ENCODE measurements at regions not wholly inside any gene's neighbourhood (a gene's known extent, or its start where the extent isn't known, plus 50 kb on each side); places are given as distances from the start of the nearest gene placed in this dataset.

DNA sequence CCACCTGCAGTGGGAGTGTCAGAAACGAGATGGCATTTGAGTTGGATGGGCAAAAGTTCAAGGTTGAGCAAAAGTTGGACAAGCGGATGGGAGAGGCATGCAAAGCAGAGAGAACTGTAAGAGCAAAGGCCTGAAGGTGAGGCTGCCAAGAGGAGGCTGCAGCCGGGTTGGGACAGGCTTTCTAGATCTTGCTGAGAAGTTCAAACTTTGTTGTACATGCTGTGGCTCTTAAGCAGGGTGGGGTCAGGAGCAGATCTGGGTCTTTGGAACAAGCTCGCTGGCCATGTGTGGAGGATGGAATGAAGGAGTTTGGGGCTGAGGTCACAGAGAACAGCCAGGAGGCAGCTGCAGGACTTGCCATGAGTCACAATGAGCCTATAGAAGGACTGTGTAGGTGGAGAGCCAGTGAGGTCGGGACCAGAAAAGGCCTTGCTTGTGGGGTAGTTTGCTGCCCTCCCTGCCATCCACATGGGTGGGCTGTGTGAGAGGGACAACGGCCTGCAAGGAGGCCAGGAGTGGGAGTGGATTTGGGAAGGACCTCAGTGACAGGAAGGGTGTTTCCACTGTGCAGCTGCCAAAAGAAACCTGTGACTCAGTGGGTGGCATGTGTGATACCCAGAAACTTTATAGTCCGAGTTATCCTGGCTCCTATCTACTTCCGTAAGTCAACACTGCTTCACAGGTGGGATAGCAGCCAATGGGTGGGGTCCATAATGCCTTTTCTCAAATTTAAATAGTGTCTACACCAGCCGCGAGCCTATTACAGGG, 210.4 kb downstream of the MID1IP1 start:
- peak overlapping the region in 1 of 2 donors; percentile 66 for H3K27ac ChIP-seq
- no peak overlapping the region for H3K4me3 ChIP-seq
- TF ChIP-seq, protein P1, sequence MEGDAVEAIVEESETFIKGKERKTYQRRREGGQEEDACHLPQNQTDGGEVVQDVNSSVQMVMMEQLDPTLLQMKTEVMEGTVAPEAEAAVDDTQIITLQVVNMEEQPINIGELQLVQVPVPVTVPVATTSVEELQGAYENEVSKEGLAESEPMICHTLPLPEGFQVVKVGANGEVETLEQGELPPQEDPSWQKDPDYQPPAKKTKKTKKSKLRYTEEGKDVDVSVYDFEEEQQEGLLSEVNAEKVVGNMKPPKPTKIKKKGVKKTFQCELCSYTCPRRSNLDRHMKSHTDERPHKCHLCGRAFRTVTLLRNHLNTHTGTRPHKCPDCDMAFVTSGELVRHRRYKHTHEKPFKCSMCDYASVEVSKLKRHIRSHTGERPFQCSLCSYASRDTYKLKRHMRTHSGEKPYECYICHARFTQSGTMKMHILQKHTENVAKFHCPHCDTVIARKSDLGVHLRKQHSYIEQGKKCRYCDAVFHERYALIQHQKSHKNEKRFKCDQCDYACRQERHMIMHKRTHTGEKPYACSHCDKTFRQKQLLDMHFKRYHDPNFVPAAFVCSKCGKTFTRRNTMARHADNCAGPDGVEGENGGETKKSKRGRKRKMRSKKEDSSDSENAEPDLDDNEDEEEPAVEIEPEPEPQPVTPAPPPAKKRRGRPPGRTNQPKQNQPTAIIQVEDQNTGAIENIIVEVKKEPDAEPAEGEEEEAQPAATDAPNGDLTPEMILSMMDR (IDR thresholded peaks at IDR 0.05), result no peak
- DNase-seq (ENCODE audit: low spot score), result no peak

DNA sequence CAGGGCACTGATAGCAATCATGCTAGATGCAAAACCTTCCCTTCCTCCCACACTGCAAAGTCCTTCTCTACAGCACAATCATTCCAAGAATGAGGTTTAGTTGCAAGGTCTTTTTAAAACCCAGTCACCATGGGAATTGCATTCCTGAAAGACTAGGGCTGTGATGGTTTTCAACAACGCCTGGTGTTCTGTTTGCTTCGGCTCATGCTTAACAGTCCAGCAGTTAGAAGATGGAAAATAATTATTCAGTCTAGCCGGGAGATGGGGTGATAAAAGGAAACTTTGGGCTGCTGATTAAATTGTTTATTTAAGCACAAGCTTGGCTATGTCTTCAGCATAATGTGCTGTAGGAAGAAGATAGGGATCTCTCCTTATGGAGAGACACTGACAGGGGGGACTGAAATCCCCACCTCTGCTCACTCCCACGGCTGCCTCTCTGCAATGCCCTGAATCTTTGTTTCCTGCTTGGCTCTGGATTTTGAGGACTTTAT, 211.4 kb downstream of the MID1IP1 start:
- DNase-seq (ENCODE audit: low spot score), result no peak
- Histone ChIP-seq H3K27ac (peak overlapping the region in 1 of 2 donors; percentile 66), H3K4me3 (no peak overlapping the region)
- TF ChIP-seq, protein P1 (IDR thresholded peaks at IDR 0.05), result no peak

DNA sequence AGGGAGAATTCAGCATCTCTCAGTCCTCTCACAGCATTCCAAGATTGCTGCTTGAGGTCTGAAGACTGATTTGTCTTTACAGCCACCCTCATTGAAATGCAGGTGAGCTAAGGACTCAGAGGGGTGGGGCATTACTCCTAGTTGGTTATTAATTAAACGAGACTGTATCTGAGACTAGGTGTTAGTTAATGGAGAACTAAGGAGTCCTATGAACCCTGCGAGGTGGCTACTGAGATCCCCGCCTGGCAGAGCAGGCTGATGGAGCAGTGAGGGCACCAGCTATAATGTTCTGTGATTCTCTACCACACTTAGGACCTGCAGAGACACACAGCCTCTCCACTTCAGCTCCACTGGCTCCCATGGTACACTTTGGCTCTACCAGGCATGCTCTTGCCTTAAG, 215.3 kb downstream of the MID1IP1 start:
- Histone ChIP-seq H3K27ac (no peak overlapping the region), H3K4me3 (no peak overlapping the region)
- no peak for DNase-seq (ENCODE audit: low spot score)
- TF ChIP-seq, protein P1 (IDR thresholded peaks at IDR 0.05), result no peak

DNA sequence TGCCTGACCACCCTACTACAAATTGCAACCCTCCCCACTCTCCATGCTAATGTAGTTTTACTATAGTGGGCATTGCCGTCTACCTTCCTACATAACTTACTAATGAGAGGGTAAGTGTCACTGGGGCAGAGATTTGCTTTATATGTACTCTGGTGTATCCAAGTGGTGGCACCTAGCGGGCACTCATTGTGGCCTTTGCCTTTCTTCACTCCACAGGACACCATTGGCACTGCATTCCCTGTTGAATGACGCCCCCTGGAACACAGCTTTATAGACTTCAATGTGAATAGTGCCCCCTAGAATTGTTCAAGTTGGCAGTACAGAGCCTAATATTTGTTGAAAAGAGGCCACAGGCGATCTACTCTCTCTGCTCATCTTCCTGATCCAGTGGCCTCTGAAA, 215.8 kb downstream of the MID1IP1 start:
- TF ChIP-seq, protein P1 (IDR thresholded peaks at IDR 0.05), result no peak

DNA sequence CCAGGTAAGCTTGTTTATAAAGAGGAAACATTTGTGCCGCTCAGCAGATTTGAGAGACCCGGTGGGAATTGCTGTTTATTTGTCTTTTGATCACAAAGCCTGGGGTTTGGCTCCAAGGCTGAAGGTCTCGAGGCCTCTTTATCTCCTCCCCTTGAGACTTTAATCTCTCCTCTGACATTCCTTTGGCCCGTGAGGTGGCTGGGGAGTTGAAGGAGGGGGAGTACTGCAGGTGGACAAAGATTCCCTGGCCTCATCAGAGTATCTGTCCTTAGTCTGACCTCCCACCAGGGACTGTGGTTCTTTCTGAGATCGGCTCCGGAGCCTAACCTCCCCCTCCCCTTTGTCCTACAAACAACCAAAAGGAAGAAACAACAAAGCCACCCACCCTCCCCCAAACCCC, 216.5 kb downstream of the MID1IP1 start:
- H3K27ac ChIP-seq, result no peak overlapping the region

More for the DNA sequence above, 215.8 kb downstream of the MID1IP1 start:
- DNase-seq (ENCODE audit: low spot score), result no peak
- no peak overlapping the region for H3K27ac ChIP-seq
- H3K4me3 ChIP-seq, result no peak overlapping the region

DNA sequence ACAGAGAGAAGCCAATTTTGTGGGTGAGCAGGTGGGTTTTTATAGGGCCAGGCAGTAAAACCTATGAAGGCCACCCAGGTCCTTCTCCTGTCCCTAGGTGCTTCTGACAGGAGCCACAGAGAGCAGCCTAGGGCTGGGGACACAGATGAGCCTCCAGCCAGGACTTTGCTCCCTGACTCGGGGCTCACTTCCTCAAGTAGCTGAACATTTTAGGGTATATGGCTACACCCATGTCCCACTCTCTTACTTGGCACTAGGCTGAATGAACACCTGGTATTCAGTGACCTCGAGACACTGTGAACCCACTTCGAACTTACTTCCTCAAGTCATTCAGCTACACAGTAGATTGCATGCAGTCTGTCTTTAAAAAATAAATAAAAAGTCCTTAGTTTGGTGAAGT, 217.3 kb downstream of the MID1IP1 start:
- no peak overlapping the region for H3K27ac ChIP-seq
- no peak for DNase-seq (ENCODE audit: low spot score)
- TF ChIP-seq, protein P1 (IDR thresholded peaks at IDR 0.05), result no peak
- no peak overlapping the region for H3K4me3 ChIP-seq

More for the DNA sequence above, 216.5 kb downstream of the MID1IP1 start:
- DNase-seq (ENCODE audit: low spot score), result no peak
- no peak overlapping the region for H3K4me3 ChIP-seq
- TF ChIP-seq, protein P1 (IDR thresholded peaks at IDR 0.05), result no peak

DNA sequence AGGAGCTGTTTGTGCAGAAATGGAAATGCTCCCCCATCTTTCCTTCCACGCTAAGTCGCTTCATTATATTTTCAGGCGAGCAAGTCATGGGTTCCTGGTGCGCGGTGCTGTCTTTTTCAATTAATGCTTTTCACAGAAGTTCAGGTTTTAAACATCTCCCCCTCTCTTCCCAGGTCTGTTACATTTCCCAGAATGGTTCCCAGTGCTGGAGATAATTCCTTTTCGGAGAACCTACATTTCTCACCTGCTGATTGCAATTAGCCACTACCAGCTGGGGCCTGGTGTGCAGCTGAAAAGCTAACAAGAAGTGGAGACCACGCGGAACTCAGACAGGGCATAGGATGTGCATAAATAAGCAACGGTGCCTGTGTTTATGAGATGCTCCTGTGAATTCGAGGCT, 217.8 kb downstream of the MID1IP1 start:
- H3K27ac ChIP-seq, result no peak overlapping the region
- TF ChIP-seq, protein P1 (IDR thresholded peaks at IDR 0.05), result no peak
- no peak overlapping the region for H3K4me3 ChIP-seq
- DNase-seq (ENCODE audit: low spot score), result no peak

Data from coronary artery (tissue), 2 donors.